Left ventricle myocardium inferior (tissue), 1 donor: ENCODE measurements at regions not wholly inside any gene's neighbourhood (a gene's known extent, or its start where the extent isn't known, plus 50 kb on each side); places are given as distances from the start of the nearest gene placed in this dataset.

Source experiments
- DNase-seq: peaks from one replicate; pipeline ENCODE4 v3.0.0-alpha.2; 2020
- H3K27ac ChIP-seq: fragments of 200-600 bp; replicated peaks from 2 replicates; pipeline ENCODE4 v1.8.0; 2021
- H3K27me3 ChIP-seq: fragments of 200-600 bp; 2 replicates; pipeline ENCODE4 v1.8.0; 2021; ENCODE audit warnings: low read depth
- H3K36me3 ChIP-seq: fragments of 200-600 bp; 2 replicates; pipeline ENCODE4 v1.8.0; 2021
- H3K4me1 ChIP-seq: fragments of 200-600 bp; 2 replicates; pipeline ENCODE4 v1.8.0; 2021
- H3K4me3 ChIP-seq: fragments of 200-600 bp; 2 replicates; pipeline ENCODE4 v1.8.0; 2021; ENCODE audit warnings: mild to moderate bottlenecking, moderate library complexity
- H3K9me3 ChIP-seq: fragments of 200-600 bp; replicated peaks from 2 replicates; pipeline ENCODE4 v1.8.0; 2021
- intact Hi-C: fragments of 100-400 bp; cut with micrococcal nuclease; formaldehyde crosslinking; loops from one replicate; pipeline ENCODE4 v1.11.0; 2022
- TF ChIP-seq, protein P1 (sequence below): fragments of 200-600 bp; IDR thresholded peaks from 2 replicates; pipeline ENCODE4 v1.8.0; 2021; ENCODE audit warnings: antibody characterized with exemption, mild to moderate bottlenecking, borderline replicate concordance
- donor health status: DM: no; HTN: yes; CAD: no; lungs with severe emphysema.

DNA sequence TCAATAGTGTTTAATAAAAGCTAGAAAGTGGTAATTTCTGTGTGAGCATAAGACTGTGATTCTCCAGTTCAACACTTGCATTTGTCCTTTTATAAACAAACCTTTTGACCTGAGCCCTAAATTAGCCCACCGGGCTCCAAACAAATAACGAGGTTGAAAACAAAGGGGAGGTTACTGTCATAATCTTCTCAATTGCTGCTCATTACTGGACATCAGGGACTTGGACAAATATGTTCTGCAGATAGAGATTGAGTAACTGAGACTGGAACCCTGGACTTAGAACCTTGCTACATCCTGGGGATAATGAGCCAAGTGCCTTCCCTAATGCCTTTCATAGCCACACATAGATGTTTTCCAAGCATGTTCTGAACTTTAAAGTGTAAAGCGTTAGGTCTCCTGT lies 84.2 kb upstream of the PCSK2 start:
- Histone ChIP-seq H3K4me1 (no peaks in the 10 kb centered on the region), H3K27me3 (no peaks in the 10 kb centered on the region), H3K4me3 (no peak overlapping the region), H3K9me3 (peaks cover 25% of the 10 kb centered on the region), H3K27ac (no peak overlapping the region), H3K36me3 (no peaks in the 10 kb centered on the region)
- DNase-seq = no peak
- intact Hi-C loops = no loop called here
- TF ChIP-seq, protein P1, sequence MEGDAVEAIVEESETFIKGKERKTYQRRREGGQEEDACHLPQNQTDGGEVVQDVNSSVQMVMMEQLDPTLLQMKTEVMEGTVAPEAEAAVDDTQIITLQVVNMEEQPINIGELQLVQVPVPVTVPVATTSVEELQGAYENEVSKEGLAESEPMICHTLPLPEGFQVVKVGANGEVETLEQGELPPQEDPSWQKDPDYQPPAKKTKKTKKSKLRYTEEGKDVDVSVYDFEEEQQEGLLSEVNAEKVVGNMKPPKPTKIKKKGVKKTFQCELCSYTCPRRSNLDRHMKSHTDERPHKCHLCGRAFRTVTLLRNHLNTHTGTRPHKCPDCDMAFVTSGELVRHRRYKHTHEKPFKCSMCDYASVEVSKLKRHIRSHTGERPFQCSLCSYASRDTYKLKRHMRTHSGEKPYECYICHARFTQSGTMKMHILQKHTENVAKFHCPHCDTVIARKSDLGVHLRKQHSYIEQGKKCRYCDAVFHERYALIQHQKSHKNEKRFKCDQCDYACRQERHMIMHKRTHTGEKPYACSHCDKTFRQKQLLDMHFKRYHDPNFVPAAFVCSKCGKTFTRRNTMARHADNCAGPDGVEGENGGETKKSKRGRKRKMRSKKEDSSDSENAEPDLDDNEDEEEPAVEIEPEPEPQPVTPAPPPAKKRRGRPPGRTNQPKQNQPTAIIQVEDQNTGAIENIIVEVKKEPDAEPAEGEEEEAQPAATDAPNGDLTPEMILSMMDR = no peak

DNA sequence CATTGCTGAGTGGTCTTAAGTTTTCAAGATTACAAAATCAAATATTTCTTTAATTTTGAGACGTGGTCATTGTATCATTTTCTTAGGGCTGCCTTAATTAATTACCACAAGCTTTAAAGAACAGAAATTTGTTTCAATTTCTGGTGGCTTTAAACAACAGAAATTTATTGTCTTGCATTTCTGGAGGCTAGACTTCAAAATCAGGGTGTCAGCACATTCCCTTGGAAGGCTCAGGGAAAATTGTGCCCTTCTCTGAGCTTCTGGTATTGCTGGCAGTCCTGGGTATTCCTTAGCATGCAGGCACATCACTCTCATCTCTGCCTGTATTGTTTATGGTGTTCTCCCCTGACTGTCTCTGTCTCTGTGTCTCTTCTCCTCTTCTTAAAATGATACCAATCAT lies 76.0 kb upstream of the PCSK2 start:
- H3K9me3 ChIP-seq = peaks cover 32% of the 10 kb centered on the region
- DNase-seq = no peak

DNA sequence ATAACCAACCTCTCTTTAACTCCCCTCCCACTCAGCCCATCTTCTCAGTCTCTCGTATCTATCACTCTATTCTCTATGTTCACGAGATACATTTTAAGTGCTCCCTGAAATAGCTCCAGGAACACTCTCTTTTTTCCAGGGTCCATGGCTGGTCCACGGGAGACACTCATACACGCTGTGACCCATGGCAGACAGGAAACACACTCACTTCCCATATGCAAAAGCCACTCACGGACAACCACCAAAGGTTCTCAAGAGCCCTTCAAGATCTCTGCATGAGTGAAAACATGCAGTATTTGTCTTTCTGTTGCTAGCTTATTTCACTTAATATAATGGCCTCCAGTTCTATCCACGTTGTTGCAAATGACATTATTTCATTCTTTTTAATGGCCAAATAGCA lies 71.4 kb upstream of the PCSK2 start:
- TF ChIP-seq, protein P1 = no peak
- Histone ChIP-seq H3K27me3 (no peaks in the 10 kb centered on the region), H3K27ac (no peak overlapping the region), H3K9me3 (peaks cover 29% of the 10 kb centered on the region), H3K4me1 (no peaks in the 10 kb centered on the region), H3K4me3 (no peak overlapping the region), H3K36me3 (no peaks in the 10 kb centered on the region)
- no peak for DNase-seq
- intact Hi-C loops = no loop called here

More for the DNA sequence above, 76.0 kb upstream of the PCSK2 start:
- no peaks in the 10 kb centered on the region for H3K27me3 ChIP-seq
- intact Hi-C loops = no loop called here
- no peak overlapping the region for H3K4me3 ChIP-seq
- TF ChIP-seq, protein P1 = no peak
- H3K27ac ChIP-seq = no peak overlapping the region
- H3K36me3 ChIP-seq = no peaks in the 10 kb centered on the region
- no peaks in the 10 kb centered on the region for H3K4me1 ChIP-seq

DNA sequence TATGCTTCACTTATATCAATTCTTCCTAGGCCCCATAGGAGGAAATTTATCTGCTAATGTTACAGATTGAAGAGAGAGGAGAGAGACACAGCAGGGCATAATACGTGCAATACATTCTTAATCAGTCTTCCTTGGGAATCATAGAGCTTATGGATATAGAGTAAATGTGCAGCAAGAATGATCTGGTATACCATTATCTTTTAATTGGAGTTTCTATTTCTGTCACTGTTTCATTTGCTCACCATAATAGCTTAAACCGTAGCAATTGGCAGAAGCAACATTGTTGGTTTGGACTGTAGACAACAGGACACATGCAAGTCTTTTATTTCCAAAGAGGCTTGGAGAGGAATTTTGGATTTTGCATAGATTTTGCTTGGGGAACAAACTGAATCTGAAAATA lies 68.1 kb upstream of the PCSK2 start:
- no peaks in the 10 kb centered on the region for H3K4me1 ChIP-seq
- no peaks in the 10 kb centered on the region for H3K36me3 ChIP-seq
- TF ChIP-seq, protein P1 = no peak
- no peak for DNase-seq
- H3K4me3 ChIP-seq = no peak overlapping the region
- intact Hi-C loops = no loop called here
- no peaks in the 10 kb centered on the region for H3K27me3 ChIP-seq
- no peak overlapping the region for H3K27ac ChIP-seq
- peaks cover 21% of the 10 kb centered on the region for H3K9me3 ChIP-seq

DNA sequence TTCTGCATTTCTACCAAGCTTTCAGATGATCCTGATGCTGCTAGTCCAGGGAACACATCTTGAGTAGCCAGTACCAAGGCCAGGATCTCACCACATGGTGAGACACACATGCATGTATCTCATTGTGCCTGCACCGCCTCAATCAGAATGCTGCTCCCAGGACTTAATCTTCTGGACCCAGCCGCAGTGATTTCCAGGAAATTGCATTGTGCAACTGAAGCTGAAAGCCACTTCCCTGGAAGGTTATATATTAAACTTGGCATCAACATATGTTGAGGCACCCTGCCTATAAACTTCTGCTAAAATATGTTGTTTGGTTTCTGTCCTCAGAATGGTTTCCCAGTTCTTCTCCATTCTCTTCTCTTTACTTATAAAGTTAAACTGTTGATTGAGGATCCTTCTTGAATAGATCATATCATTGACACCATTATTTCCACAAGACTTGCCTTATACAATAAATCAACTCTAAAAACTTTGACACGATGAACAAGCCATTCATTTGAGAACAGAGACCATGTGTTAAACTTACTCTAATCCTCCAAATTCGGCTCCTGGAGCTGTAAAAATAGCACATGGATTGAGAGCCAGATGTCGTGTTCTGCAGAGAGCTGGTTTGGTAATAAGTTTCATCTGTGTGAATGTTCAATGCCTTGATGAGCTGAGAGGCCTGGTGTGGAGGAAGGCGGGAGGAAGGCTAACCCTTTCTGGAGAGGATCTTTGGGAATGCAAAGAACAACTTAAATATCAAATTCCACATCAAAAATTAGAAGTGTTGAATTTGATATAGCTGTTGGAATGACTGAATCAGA lies 65.0 kb upstream of the PCSK2 start:
- Histone ChIP-seq H3K36me3 (no peaks in the 10 kb centered on the region), H3K4me1 (no peaks in the 10 kb centered on the region), H3K27me3 (no peaks in the 10 kb centered on the region), H3K4me3 (no peak overlapping the region), H3K9me3 (no peaks in the 10 kb centered on the region), H3K27ac (no peak overlapping the region)
- TF ChIP-seq, protein P1 = no peak
- no peak for DNase-seq
- intact Hi-C loops = no loop called here
